HL-60 (cell line): ENCODE measurements at regions not wholly inside any gene's neighbourhood (a gene's known extent, or its start where the extent isn't known, plus 50 kb on each side); places are given as distances from the start of the nearest gene placed in this dataset.

ENCODE experiments used
- GABPA ChIP-seq: IDR thresholded peaks from 2 replicates; pipeline ENCODE4 v1.6.1; 2012; ENCODE audit warnings: low read depth
- POLR2AphosphoS5 ChIP-seq: IDR thresholded peaks from 2 replicates; pipeline ENCODE4 v1.6.1; 2012; ENCODE audit warnings: low read depth
- SPI1 ChIP-seq: IDR thresholded peaks from 2 replicates; pipeline ENCODE4 v1.6.1; 2012; ENCODE audit warnings: low read depth, mild to moderate bottlenecking, borderline replicate concordance
- TF ChIP-seq, protein P1 (sequence below): IDR thresholded peaks from one replicate; pipeline ENCODE4 v1.5.1; 2011; ENCODE audit warnings: low read length, control low read depth, inconsistent platforms; ENCODE audit not compliant: insufficient read depth
- TF ChIP-seq, protein P2 (sequence below): IDR thresholded peaks from 2 replicates; pipeline ENCODE4 v1.6.1; 2012; ENCODE audit warnings: low read depth; ENCODE audit not compliant: insufficient replicate concordance

DNA sequence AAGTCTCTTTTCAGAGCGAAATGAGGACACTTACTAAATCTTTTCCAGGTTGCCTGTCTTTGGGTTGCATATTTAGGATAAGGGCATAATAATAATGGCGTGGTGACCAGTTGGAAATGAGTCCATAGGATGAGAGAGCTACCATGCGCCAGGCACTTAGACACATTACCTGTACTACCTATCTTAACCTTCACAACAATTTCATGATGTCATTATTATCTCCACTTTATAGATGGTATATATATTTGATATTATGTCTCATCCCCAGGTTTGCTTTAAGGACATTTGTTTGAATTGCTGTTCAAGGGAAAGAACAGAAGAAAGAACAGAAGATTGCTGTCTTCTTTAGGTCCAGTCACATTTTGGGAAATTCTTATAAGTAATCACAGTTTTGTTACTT, 182.0 kb upstream of the STARD13 start:
- TF ChIP-seq POLR2AphosphoS5, result no peak
- TF ChIP-seq, protein P1, sequence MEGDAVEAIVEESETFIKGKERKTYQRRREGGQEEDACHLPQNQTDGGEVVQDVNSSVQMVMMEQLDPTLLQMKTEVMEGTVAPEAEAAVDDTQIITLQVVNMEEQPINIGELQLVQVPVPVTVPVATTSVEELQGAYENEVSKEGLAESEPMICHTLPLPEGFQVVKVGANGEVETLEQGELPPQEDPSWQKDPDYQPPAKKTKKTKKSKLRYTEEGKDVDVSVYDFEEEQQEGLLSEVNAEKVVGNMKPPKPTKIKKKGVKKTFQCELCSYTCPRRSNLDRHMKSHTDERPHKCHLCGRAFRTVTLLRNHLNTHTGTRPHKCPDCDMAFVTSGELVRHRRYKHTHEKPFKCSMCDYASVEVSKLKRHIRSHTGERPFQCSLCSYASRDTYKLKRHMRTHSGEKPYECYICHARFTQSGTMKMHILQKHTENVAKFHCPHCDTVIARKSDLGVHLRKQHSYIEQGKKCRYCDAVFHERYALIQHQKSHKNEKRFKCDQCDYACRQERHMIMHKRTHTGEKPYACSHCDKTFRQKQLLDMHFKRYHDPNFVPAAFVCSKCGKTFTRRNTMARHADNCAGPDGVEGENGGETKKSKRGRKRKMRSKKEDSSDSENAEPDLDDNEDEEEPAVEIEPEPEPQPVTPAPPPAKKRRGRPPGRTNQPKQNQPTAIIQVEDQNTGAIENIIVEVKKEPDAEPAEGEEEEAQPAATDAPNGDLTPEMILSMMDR, result no peak
- TF ChIP-seq, protein P2, sequence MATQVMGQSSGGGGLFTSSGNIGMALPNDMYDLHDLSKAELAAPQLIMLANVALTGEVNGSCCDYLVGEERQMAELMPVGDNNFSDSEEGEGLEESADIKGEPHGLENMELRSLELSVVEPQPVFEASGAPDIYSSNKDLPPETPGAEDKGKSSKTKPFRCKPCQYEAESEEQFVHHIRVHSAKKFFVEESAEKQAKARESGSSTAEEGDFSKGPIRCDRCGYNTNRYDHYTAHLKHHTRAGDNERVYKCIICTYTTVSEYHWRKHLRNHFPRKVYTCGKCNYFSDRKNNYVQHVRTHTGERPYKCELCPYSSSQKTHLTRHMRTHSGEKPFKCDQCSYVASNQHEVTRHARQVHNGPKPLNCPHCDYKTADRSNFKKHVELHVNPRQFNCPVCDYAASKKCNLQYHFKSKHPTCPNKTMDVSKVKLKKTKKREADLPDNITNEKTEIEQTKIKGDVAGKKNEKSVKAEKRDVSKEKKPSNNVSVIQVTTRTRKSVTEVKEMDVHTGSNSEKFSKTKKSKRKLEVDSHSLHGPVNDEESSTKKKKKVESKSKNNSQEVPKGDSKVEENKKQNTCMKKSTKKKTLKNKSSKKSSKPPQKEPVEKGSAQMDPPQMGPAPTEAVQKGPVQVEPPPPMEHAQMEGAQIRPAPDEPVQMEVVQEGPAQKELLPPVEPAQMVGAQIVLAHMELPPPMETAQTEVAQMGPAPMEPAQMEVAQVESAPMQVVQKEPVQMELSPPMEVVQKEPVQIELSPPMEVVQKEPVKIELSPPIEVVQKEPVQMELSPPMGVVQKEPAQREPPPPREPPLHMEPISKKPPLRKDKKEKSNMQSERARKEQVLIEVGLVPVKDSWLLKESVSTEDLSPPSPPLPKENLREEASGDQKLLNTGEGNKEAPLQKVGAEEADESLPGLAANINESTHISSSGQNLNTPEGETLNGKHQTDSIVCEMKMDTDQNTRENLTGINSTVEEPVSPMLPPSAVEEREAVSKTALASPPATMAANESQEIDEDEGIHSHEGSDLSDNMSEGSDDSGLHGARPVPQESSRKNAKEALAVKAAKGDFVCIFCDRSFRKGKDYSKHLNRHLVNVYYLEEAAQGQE, result no peak
- TF ChIP-seq GABPA, result no peak
- no peak for TF ChIP-seq SPI1
